ENCODE measurements at regions not wholly inside any gene's neighbourhood (a gene's known extent, or its start where the extent isn't known, plus 50 kb on each side); places are given as distances from the start of the nearest gene placed in this dataset.

- Histone ChIP-seq H3K27me3 (ENCODE audit: insufficient read depth, low read depth, low read length) (no peaks in the 10 kb centered on the region), H3K36me3 (ENCODE audit: insufficient read depth, low read length) (no peaks in the 10 kb centered on the region), H4K20me1 (ENCODE audit: insufficient read depth) (no peaks in the 10 kb centered on the region), H3K9ac (ENCODE audit: low read length) (no peak overlapping the region), H2AFZ (ENCODE audit: low read depth, low read length) (no peak overlapping the region), H3F3A (ENCODE audit: insufficient read depth, low read length, poor library complexity, severe bottlenecking) (no peaks in the 10 kb centered on the region), H3K4me3 (ENCODE audit: low read length) (no peak overlapping the region), H3K27ac (ENCODE audit: low read length) (peak overlapping the region; percentile 9), H3K79me2 (replicated peaks; ENCODE audit: insufficient read depth, low read length) (no peaks in the 10 kb centered on the region), H3K9me2 (ENCODE audit: insufficient read depth, low read length) (no peaks in the 10 kb centered on the region), H3K9me3 (ENCODE audit: low read length) (no peaks in the 10 kb centered on the region), H3K4me2 (ENCODE audit: low read length) (no peak overlapping the region)
- no peak for TF ChIP-seq EZH2 (IDR thresholded peaks at IDR 0.05; ENCODE audit: borderline replicate concordance, insufficient read depth, low read length, poor library complexity, severe bottlenecking)
- no peak for TF ChIP-seq SMC3 (conservative IDR thresholded peaks at IDR 0.05; ENCODE audit: poor library complexity)
- no peak for TF ChIP-seq TAF1 (IDR thresholded peaks at IDR 0.05; ENCODE audit: low read depth)
- TF ChIP-seq POLR2AphosphoS5 (IDR thresholded peaks at IDR 0.05), result peak; percentile 74
- TF ChIP-seq REST (IDR thresholded peaks at IDR 0.05; ENCODE audit: borderline replicate concordance), result no peak
- no peak for TF ChIP-seq CTCF (IDR thresholded peaks at IDR 0.05; ENCODE audit: poor library complexity, severe bottlenecking)
- TF ChIP-seq RAD21 (conservative IDR thresholded peaks at IDR 0.05), result no peak
- TF ChIP-seq MXI1 (conservative IDR thresholded peaks at IDR 0.05; ENCODE audit: poor library complexity, severe bottlenecking), result no peak
- TF ChIP-seq EP300 (conservative IDR thresholded peaks at IDR 0.05; ENCODE audit: poor library complexity, severe bottlenecking), result peak; percentile 97
Observed at GRCh38 chr18:64653068-64653467, 504.2 kb upstream of the LINC00305 start.

GRCh38 chr18:64650068-64650467 is 501.2 kb upstream of the LINC00305 start:
- H3K9me2 ChIP-seq (ENCODE audit: insufficient read depth, low read length), result no peaks in the 10 kb centered on the region
- no peaks in the 10 kb centered on the region for H3K27me3 ChIP-seq (ENCODE audit: insufficient read depth, low read depth, low read length)
- H3K9ac ChIP-seq (ENCODE audit: low read length), result no peak overlapping the region
- no peak overlapping the region for H3K27ac ChIP-seq (ENCODE audit: low read length)
- H3K36me3 ChIP-seq (ENCODE audit: insufficient read depth, low read length), result no peaks in the 10 kb centered on the region
- H3K4me2 ChIP-seq (ENCODE audit: low read length), result no peak overlapping the region
- no peaks in the 10 kb centered on the region for H4K20me1 ChIP-seq (ENCODE audit: insufficient read depth)
- TF ChIP-seq RAD21 (conservative IDR thresholded peaks at IDR 0.05), result no peak
- no peak for TF ChIP-seq MXI1 (conservative IDR thresholded peaks at IDR 0.05; ENCODE audit: poor library complexity, severe bottlenecking)
- TF ChIP-seq EZH2 (IDR thresholded peaks at IDR 0.05; ENCODE audit: borderline replicate concordance, insufficient read depth, low read length, poor library complexity, severe bottlenecking), result no peak
- TF ChIP-seq TAF1 (IDR thresholded peaks at IDR 0.05; ENCODE audit: low read depth), result no peak
- no peak for TF ChIP-seq REST (IDR thresholded peaks at IDR 0.05; ENCODE audit: borderline replicate concordance)
- no peak for TF ChIP-seq CTCF (IDR thresholded peaks at IDR 0.05; ENCODE audit: poor library complexity, severe bottlenecking)
- TF ChIP-seq EP300 (conservative IDR thresholded peaks at IDR 0.05; ENCODE audit: poor library complexity, severe bottlenecking), result no peak
- no peaks in the 10 kb centered on the region for H3K79me2 ChIP-seq (replicated peaks; ENCODE audit: insufficient read depth, low read length)
- no peaks in the 10 kb centered on the region for H3F3A ChIP-seq (ENCODE audit: insufficient read depth, low read length, poor library complexity, severe bottlenecking)
- no peak overlapping the region for H2AFZ ChIP-seq (ENCODE audit: low read depth, low read length)
- no peaks in the 10 kb centered on the region for H3K9me3 ChIP-seq (ENCODE audit: low read length)
- no peak overlapping the region for H3K4me3 ChIP-seq (ENCODE audit: low read length)

Data from neural cell (in vitro differentiated cells).